Medulla oblongata (tissue), 1 donor: ENCODE measurements at regions not wholly inside any gene's neighbourhood (a gene's known extent, or its start where the extent isn't known, plus 50 kb on each side); places are given as distances from the start of the nearest gene placed in this dataset.
"Not testable (repeated sequence)": the region's sequence is repeated elsewhere in the genome, so short reads cannot be mapped to it uniquely, and the experiment has no call there.

Source experiments
- DNase-seq: peaks from one replicate; pipeline ENCODE4 v3.0.0-alpha.2; 2015; ENCODE audit errors: extremely low spot score

DNA sequence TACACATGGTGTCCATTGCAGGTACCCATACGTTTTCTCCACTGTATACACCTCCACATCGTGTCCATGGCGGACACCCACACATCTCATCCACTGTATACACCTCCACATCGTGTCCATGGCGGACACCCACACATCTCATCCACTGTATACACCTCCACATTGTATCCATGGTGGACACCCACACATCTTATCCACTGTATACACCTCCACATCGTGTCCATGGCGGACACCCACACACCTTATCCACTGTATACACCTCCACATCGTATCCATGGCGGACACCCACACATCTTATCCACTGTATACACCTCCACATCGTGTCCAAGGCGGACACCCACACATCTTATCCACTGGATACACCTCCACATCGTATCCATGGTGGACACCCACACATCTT lies 50.4 kb upstream of the TTC34 start:
- not testable (repeated sequence) for DNase-seq

DNA sequence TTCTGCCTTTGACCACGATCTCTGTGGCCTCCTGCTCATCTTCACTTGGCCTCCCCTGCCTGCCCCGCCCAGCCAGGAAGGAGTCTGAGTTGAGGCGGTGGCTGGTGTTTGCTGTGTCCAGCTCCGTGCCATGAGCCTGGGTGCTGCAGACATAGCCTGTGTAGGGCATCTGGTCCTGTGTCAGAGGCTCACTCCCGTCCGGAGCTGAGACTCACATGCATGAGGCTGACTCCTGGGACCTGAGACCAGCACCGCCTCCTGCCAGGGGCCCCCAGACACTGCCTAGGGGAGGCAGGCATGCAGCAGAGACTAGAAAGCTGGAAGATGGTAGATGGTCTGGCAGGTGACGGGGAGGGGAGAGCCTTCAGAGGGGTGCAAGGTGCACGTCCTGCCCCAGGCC lies 52.2 kb upstream of the TTC34 start:
- DNase-seq: no peak

DNA sequence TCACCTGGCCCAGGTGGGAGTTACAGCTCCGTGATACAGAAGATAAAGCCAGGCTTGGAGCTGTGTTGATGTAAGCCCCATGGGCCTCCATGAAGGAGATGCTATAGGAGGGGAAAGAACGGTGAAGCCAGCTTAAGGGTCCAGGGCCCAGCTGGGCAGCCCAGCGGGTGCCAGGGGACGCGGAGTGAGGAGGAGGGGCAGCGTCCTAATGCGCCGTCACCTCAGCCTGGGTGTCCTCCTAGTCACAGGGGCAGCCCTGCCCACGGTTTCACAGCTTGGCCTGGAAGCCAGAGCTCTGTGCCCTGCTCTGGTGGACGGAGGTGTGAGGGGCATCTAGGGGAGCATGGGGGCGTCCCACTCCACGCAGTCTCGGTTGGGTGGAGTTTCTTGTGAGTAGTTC lies 52.7 kb upstream of the TTC34 start:
- DNase-seq: no peak

DNA sequence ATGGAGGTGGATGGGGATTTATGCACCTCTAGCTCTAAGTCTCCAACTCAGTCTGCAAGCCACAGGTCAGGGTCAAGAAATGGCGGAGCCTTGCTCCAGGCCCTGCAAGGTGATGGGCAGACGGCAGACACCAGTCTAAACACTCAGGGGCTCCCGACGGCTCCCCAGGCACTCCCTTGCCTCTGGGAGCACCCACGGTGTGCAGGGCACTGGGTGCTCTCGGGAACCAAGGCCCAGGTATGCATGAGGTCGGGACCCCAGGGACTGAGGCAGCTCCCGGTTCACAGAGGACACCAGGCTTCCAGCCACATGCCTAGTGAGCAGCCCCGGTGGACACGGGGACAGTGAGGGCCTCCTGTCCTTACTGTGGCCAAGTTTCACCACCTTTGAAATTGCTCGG lies 53.1 kb upstream of the TTC34 start:
- no peak for DNase-seq

DNA sequence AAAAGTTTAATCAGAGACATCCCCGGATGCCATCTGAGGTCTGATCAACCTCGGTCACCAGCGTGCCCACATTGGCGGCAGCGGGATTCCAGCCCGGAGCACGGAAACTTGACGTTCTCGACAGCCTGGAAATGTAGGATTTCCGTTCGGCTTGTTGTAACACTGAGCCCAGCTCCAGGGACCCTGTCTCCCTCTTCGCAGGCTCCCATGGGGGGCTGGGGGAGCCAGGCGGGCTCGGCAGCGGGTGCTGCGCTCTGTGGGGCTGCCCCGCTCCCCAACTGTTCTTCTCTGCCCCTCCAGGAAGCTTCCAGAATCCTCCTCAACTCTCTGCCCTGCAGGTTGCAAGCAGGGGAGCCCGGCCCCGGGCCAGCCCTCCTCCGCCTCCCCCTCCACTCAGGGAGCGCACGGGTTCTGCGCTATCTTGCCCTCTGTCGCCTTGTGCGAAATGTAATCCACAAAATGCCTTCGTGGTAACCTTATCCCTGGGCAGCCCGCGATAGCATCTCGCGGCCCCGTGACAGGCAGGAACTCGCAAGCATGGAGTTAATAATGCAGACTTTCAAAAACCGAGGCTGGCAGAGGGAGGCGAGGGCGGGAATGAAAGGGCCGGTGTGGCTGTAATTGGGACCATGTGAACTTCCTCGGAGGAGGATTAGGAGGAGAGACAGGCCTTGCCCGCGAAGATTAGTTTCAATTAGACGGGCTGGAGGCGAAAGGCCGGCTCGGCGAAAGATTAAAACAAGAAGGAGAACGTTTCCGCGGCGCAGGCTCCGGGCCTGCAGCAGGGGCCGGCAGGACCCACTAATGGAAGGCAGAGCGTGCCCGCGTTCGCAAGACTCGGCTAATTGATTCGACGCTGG lies 53.9 kb upstream of the TTC34 start:
- no peak for DNase-seq

DNA sequence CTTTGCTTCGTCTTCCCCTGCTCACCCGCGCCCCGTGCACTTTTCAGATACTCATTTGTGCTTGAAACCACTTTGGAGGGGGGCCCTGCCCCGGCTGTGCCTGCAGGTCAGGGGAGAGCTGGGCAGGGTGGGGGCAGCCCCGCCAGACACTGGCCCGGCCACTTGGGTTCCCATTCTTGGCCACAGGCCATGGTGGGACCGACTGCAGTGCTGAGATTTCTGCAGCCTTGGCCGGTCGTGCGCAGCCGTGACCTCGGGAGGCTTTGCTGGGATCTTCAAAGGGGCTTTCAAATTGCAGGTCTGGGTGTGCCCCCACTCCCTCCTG lies 54.5 kb upstream of the TTC34 start:
- DNase-seq: no peak

DNA sequence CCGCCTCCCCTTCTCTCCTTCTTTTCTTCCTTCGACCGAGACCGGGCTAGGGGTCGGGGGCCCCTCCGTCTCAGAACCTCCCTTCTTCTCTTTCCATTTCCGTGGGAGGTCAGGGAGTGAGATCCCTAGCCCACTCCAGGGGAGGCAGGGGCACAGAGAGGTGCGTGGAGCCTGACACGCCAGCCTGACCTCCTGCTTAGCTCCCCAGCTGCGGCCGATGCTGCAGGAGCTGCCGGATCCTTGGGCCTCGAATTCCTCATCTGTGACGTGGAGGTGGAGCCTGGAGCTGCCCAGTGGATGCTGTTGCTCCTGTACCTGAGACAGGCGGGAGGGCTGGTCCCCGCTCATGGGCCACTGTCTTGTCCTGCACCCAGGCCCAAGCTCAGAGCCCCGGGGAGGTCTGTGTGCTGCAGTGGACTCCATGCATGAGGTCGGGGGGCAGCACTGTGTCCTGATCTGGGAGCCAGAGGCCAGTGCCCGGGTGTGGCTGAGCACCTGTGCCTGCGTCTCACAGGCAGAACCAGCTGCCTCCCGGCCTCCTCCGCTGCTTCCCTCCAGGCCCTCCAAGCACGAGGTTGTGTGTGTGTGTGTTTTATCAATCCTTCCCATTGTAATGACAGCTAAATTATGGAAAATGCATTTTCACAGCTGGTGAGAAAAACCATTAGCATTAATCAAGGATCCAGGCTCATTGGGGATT lies 55.3 kb upstream of the TTC34 start:
- DNase-seq: no peak

DNA sequence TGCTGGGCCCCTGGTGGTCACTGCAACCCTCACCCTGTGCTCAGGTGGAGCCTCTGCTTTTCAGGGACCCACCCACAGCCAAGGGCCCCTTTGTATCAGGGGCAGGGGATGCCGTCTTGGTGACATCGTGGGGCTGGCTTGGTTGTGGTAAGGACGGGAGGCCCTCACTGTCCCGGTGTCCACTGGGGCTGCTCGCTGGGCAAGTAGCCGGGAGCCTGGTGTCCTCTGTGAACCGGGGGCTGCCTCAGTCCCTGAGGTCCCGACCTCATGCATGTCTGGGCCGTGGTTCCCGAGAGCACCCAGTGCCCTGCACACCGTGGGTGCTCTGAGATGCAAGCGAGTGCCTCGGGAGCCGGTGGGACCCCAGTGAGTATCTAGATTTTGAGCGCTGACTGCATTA lies 56.0 kb upstream of the TTC34 start:
- no peak for DNase-seq

DNA sequence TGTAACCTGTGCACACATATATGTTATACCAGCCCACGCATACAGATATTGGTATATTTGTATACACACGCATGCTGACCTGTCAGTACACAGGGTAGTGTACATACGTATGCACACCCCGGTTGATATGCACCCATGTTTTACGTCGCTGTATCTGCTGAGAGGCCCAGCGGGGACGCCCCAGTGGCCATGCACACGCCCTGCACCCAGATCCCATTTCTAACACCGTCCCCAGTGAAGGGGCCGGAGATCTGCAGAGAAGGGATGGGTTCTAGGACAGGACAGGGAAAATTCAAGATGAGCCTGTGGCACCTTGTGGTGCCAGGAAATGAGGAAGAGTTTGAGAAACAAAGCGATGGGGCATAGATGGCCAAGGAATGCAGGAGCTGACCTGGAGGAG lies 57.2 kb upstream of the TTC34 start:
- DNase-seq: no peak

DNA sequence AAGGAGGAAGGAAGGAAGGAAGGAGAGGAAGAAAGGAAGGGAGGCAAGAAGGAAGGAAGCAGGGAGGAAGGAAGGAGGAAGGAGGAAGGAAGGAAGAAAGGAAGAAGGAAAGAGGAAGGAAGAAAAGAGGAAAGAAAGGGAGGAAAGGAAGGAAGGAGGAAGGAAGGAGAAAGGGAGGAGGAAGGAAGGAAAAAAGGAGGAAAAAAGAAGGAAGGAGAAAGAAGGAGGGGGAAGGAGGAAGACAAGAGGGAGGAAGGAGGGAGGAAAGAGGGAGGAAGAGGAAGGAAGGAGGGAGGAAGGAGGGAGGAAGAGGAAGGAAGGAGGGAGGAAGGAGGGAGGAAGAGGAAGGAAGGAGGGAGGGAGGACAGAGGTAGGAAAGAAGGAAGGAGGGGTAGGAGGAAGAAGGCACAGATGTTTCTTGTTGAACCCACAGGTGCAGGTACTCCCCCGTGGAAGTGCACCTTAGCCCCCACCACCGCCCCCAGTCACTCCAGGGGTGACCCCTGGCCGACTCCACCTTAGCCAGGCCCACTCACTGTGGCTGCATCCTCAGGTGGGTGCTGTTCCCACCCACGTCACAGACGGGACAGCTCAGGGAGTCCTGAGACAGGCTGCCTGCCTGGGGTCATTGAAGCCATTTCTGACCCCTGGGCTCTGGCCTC lies 57.9 kb upstream of the TTC34 start:
- DNase-seq: no peak

DNA sequence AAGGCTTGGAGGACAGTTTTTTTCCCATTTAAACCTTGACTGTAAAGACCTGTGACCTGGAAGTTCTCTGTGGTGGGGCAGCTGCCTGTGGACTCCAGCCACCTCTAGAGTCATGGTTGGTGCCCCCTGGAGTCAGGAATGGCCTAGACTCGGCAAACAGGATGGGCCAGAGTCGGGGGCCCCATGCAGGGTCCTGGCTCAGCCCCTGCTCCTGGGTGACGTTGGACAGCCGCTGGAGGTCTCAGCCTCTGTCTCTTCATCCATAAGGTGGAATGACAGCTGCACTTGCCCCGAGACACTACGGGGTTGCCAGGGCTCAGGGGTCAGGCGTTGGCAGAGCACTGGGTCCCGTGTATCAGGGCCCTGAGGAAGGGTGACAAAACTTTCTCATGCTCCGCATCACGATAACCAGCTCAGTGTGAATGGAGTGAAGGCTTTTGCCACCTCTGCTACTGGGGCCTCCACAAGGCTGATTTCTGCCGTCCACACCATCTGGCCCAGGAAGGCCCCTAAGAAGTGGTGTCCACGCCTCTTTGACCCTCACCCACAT lies 58.5 kb upstream of the TTC34 start:
- no peak for DNase-seq

DNA sequence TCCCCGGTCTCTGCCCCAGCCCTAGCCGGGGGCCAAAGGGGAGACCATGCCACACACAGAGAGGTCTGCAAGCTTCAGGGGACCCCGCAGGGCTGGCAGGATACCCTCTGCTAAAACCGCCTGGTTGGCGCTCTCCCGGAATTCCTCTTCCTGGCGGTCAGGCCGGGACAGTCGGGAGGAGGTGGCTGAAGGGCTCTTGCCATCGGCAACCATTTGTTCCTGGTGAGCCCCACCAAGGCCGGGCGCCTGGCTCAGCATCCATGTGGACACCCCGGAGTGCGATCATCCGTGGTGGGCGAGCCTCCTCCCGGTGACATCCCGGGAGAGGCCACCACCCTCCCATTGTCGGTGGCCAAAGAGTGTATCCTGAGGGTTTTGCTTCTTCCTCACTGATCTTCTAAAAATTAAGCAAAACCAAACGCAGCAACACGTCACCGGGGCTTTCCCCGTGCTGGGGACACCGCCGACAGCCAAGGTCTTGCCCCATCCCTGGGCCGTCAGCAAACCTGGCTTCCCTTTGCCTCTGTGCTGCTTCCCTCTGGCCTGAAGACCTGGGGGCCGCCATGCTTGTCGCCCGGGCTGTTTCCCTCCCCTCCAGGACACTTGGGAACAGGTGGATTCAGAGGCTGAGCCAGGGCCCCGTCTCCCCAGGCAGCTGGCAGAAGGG lies 59.1 kb upstream of the TTC34 start:
- DNase-seq: no peak

DNA sequence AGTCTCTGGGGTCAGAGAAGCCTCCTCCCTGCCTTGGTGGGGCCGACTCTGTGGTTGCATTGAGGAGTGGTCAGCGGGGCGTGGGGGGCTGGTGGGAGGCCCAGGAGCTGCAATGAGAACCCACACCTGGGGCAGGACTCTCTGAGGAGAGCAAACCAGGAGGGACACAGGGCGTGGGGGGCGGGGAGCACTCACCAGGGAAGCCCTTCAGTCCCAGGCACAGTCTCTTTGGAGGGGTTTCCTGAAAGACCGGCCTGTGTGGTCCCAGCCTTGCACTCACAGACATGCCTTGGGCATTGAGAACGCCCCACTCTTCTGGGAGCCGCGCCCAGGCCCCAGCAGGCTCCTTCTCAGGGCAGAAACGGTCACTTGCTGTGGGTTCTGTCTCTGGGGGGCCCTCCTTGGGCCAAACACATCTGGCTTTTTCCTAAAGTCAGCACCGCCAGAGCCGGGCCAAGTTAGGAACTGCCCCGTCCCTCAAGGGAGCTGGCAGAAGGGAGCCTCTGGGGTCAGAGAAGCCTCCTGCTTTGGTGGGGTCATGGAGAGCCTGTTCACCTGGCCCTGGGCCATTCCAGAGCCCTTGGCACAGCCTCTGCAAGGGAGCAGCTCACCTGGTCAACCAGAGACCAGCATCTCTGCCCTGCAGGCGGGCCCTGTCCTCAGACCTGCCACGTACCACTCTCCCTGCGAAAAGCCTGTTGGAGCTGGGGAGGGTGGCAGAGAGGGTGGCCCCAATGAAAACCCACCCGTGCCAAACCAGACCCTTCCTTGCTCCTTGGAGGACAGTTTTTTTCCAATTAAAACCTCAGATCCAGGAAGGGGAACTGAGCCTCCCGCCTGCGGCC lies 59.9 kb upstream of the TTC34 start:
- DNase-seq: no peak

DNA sequence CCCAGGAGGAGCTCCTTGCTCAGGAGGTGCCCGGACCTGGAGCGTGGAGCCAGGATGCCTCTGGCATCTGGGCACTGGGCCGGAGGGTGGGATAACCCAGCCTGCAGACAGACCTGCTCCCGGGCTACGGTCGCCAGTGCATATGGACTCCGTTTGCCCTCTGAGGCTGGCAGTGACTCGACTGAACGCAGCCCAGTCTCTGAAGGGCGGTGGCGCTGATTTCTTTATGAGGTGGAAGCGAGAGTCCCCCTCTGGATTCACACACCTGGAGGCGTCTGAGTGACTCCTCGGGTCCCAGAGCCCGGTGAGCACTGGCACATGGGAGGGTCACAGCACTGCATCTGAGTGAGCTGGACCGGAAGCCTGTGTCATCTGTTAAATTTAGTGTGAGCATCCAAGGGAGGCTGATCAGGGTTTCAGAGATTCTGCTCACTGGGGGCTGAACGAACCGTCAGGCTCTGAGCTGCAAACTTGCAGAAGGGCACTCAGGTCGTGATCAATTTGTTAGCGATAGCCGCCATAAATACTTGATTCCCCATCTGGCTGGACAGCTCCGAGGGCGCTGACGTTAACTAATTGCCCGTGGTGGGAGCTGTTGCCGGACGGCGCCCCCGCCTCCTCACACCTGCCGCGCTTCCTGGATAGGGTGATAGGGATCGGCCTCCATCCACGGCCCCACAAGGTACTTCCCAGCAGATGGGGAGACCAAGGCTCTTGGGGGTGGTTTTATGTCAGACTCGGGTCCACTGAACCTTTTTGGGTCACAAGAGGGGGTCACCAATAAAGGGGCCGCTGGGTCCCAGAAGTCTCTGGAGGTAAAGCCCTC lies 60.7 kb upstream of the TTC34 start:
- DNase-seq: no peak

DNA sequence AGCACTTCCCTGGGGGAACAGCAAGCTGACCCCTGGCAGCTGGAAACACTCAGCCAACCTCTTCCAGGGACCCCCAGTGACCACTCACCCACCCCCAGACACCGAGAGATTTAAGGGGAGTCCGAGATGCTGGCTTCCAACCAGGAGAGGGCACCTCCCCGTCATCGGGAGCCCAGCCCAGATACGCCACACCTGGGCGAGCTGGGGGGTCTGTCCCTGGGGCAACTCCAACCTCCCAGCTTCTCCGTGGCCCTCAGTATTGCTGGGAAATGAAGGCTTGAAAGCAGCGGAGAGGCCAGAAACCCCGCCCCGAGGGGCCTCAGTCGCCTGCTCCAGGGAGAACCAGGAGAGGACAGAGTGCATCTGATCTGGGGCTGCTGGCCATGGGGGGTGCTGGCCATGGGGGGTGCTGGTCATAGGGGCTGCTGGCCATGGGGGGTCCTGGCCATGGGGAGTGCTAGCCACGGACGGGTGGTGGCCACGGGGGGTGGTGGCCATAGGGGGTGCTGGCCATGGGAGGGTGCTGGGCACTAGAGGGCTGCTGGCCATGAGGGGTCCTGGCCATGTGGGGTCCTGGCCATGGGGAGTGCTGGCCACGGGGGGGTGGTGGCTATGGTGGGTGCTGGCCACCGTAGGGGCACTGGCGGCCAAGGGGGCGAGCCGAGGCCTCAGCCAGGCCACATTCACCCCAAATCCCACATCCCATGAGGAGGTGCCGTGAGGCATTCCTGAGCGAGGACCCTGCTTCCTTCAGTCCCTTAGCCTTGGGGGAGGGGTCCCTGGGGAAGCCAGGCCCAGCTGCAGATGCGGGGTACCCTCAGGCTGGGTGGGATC lies 61.5 kb upstream of the TTC34 start:
- DNase-seq: no peak

DNA sequence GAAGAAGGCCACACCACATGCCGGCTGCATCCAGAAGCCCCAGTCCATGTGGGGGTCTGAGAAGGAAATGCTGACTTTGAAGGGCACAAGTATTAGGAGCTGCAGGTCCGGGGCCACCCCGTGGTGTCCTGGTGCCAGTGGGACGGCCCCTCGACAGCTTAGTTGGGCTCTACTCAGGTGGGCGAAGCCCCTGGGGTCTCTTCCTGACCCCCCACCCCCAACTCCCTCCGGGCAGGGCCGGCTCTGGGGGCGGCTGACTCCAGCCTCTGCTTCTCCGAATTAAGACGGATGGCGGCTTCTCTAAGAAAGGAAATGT lies 62.1 kb upstream of the TTC34 start:
- no peak for DNase-seq

DNA sequence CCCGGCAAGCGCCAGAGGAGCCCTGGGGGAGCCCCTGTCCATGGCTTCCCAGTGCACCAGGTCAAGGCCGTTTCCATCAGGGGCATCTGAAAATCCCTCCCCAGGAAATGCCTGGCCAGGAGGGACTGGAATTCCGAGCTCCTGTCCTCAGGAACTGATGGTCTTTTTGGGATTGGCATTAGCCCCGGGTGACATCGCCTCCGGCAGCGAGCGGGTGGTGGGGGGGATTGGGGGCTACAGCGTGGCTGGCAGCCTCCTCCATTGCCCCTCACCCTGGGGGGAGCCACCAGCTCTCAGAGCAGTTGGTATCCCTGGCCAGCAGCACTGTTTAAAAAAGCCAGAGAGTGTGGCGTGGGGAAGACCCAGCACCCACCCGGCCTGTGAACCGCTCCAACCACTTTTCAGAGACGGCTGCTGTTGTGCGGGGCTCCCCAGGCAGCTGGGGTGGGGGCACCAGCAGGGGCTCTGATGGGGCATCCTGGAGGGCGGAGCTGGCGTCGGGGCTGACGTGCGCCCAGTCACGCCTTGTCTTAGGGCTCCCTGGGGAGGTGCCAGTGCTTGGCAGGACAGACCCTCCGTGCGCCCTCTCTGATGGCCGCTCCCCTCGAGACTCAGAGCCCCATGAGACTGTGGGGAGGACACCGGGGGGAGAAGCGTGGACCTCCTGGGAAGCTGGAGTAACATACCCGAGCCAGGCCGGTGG lies 62.9 kb upstream of the TTC34 start:
- DNase-seq: no peak

DNA sequence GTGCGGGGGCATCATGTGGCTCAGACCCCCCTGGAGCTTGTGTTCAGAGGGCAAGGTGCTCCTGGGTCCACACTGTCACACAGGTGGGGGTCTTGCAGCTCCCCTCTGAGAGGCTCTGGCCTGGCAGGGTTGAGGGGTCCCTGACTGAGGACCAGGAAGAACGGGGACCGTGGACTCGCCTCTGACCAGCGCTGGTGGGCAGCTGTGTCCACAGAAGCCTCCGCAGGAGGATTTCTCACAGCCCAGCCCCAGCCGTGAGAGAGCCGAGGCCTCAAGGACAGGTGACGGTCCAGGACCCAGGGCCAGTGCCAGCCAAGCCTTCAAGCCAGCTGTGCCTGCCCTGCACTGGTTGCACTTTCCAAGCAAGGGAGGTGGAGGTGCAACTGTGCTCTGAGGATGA lies 63.5 kb upstream of the TTC34 start:
- DNase-seq: no peak
